ENCODE measurements at regions not wholly inside any gene's neighbourhood (a gene's known extent, or its start where the extent isn't known, plus 50 kb on each side); places are given as distances from the start of the nearest gene placed in this dataset.

GRCh38 chr11:16611401-16611921, 127.0 kb upstream of the C11orf58 start:
- TF ChIP-seq POLR2A (IDR thresholded peaks at IDR 0.05) (no peak), CTCF (IDR thresholded peaks at IDR 0.05) (no peak)
